Ovary (tissue), 7 donors: ENCODE measurements at regions not wholly inside any gene's neighbourhood (a gene's known extent, or its start where the extent isn't known, plus 50 kb on each side); places are given as distances from the start of the nearest gene placed in this dataset.
"Not testable (repeated sequence)": the region's sequence is repeated elsewhere in the genome, so short reads cannot be mapped to it uniquely, and the experiment has no call there.

Experiments
- DNase-seq, 5 donors: peaks; one replicate each; pipeline ENCODE4 v3.0.0-alpha.2; 2019 to 2020
- H3K27ac ChIP-seq, 2 donors: fragments of 200-600 bp; one replicate each; pipeline versions ENCODE4 v1.5.1 to v1.8.0; 2019 to 2022
- H3K27me3 ChIP-seq: fragments of 200-600 bp; one replicate; pipeline ENCODE4 v1.8.0; 2022
- H3K36me3 ChIP-seq: fragments of 200-600 bp; sonication (generic); one replicate; pipeline ENCODE4 v1.5.1; 2019
- H3K4me1 ChIP-seq: one replicate; pipeline ENCODE4 v1.8.1; 2013; ENCODE audit warnings: mild to moderate bottlenecking, moderate library complexity; ENCODE audit not compliant: insufficient read depth
- H3K4me3 ChIP-seq: fragments of 200-600 bp; sonication (generic); one replicate; pipeline ENCODE4 v1.5.1; 2017
- H3K9me3 ChIP-seq, 2 donors: fragments of 200-600 bp in 1 of 2; sonication (generic) in 1 of 2; one replicate each; pipeline versions ENCODE4 v1.5.1 to v1.8.1; 2013 to 2019; ENCODE audit warnings: mild to moderate bottlenecking in 1 of 2, moderate library complexity in 1 of 2
- CTCF ChIP-seq, 3 donors: fragments of 450-650 bp in 2 of 3; fragments of 200-600 bp in 1 of 3; IDR thresholded peaks; one replicate each; pipeline versions ENCODE4 v1.5.1 to v1.8.0; 2016 to 2022; ENCODE audit warnings: antibody characterized with exemption in 3 of 3, mild to moderate bottlenecking in 1 of 3
- EP300 ChIP-seq: sonication (generic); formaldehyde crosslinking; IDR thresholded peaks from one replicate; pipeline ENCODE4 v1.6.1; 2017; ENCODE audit warnings: antibody characterized with exemption
- POLR2A ChIP-seq: fragments of 450-650 bp; IDR thresholded peaks from one replicate; pipeline ENCODE4 v1.6.1; 2017; ENCODE audit warnings: antibody characterized with exemption, mild to moderate bottlenecking, moderate library complexity
- WGBS, 3 donors: extraction: QIAGEN DNeasy Blood & Tissue Kit in 1 of 3; methylation state at CpG; one replicate each; pipeline versions ENCODE4 v1.1.5 to v1.1.7; 2013 to 2017; 5-methylcytosine and 5-hydroxymethylcytosine counted together
- intact Hi-C, 4 donors: fragments of 100-400 bp; cut with DNase I; formaldehyde crosslinking; loops; one replicate each; pipeline versions ENCODE4 v1.11.0 to v1.15.1; 2022 to 2023
- donor health status: DM: no; HTN: no; CAD: no; lungs with moderate emphysema.
- donor health status: DM: no; HTN: no; CAD: no.
- donor health status: Bipolar disorder and iron deficiency.
- donor health status: DM: no; HTN: no; CAD: no.
- donor health status: DM: yes; HTN: yes; CAD: no.

- 82 to 85% (median 82%) methylated on average over 3 of the region's 3 CpGs for WGBS, 3 donors
- H3K4me3 ChIP-seq = no peak overlapping the region
- no peak for DNase-seq
- no peaks in the 10 kb centered on the region for H3K9me3 ChIP-seq
- no peaks in the 10 kb centered on the region for H3K36me3 ChIP-seq
- no peak overlapping the region for H3K27ac ChIP-seq
- no peak for TF ChIP-seq POLR2A
- no peak for TF ChIP-seq CTCF (IDR thresholded peaks at IDR 0.05)
- no peak for TF ChIP-seq EP300
- H3K27me3 ChIP-seq = no peaks in the 10 kb centered on the region
- no peaks in the 10 kb centered on the region for H3K4me1 ChIP-seq
- intact Hi-C loops = no loop called here
Measured at GRCh38 chr3:35305406-35305805, 333.9 kb upstream of the ARPP21 start.

GRCh38 chr3:35307296-35307695, 332.0 kb upstream of the ARPP21 start:
- 62 to 74% (median 69%) methylated on average over 2 of the region's 2 CpGs for WGBS, 3 donors
- Histone ChIP-seq H3K9me3 (no peaks in the 10 kb centered on the region), H3K4me3 (no peak overlapping the region), H3K27me3 (no peaks in the 10 kb centered on the region), H3K27ac (no peak overlapping the region), H3K4me1 (no peaks in the 10 kb centered on the region), H3K36me3 (no peaks in the 10 kb centered on the region)
- DNase-seq = no peak
- TF ChIP-seq POLR2A (no peak), EP300 (no peak), CTCF (IDR thresholded peaks at IDR 0.05) (no peak)
- intact Hi-C loops = no loop called here

GRCh38 chr3:35316841-35317240, 322.5 kb upstream of the ARPP21 start:
- WGBS, 3 donors = 92 to 98% (median 94%) methylated on average over 2 of the region's 2 CpGs
- H3K4me3 ChIP-seq, intact Hi-C loops, DNase-seq, H3K4me1 ChIP-seq, H3K9me3 ChIP-seq, H3K27me3 ChIP-seq, H3K27ac ChIP-seq, H3K36me3 ChIP-seq: not testable (repeated sequence)

- intact Hi-C loops = no loop called here
- WGBS, 3 donors = 66 to 74% (median 72%) methylated on average over 1 of the region's 1 CpG
- no peak overlapping the region for H3K4me3 ChIP-seq
- H3K4me1 ChIP-seq = no peaks in the 10 kb centered on the region
- H3K36me3 ChIP-seq = no peaks in the 10 kb centered on the region
- H3K9me3 ChIP-seq = no peaks in the 10 kb centered on the region
- H3K27ac ChIP-seq = no peak overlapping the region
- no peak for DNase-seq
- H3K27me3 ChIP-seq = no peaks in the 10 kb centered on the region
- TF ChIP-seq POLR2A (no peak), EP300 (no peak), CTCF (IDR thresholded peaks at IDR 0.05) (no peak)
Measured at GRCh38 chr3:35320646-35321407, 318.5 kb upstream of the ARPP21 start.

- no peak for DNase-seq
- TF ChIP-seq POLR2A = no peak
- TF ChIP-seq EP300 = no peak
- TF ChIP-seq CTCF (IDR thresholded peaks at IDR 0.05) = no peak
- no peak overlapping the region for H3K4me3 ChIP-seq
- no peaks in the 10 kb centered on the region for H3K36me3 ChIP-seq
- 46 to 65% (median 58%) methylated on average over 4 of the region's 4 CpGs for WGBS, 3 donors
- no peaks in the 10 kb centered on the region for H3K4me1 ChIP-seq
- H3K9me3 ChIP-seq = no peaks in the 10 kb centered on the region
- no peak overlapping the region for H3K27ac ChIP-seq
- no peaks in the 10 kb centered on the region for H3K27me3 ChIP-seq
- intact Hi-C loops = no loop called here
Measured at GRCh38 chr3:35322070-35322469, 317.3 kb upstream of the ARPP21 start.
